ENCODE measurements at regions not wholly inside any gene's neighbourhood (a gene's known extent, or its start where the extent isn't known, plus 50 kb on each side); places are given as distances from the start of the nearest gene placed in this dataset.

- Histone ChIP-seq H3K9me3 (ENCODE audit: control insufficient read depth in 2 of 2, low read length in 2 of 2) (no peaks in the 10 kb centered on the region), H3K9ac (ENCODE audit: low read length in 2 of 2) (no peak overlapping the region), H3K4me1 (ENCODE audit: control insufficient read depth, insufficient read depth, low read length) (no peaks in the 10 kb centered on the region), H3K36me3 (ENCODE audit: control insufficient read depth in 2 of 2, insufficient read depth in 2 of 2, low read length in 2 of 2) (no peaks in the 10 kb centered on the region), H3K27me3 (ENCODE audit: control insufficient read depth in 1 of 2, insufficient read depth in 2 of 2, low read length in 2 of 2) (no peaks in the 10 kb centered on the region), H3K4me3 (ENCODE audit: low read length in 2 of 2) (no peak overlapping the region), H3K27ac (ENCODE audit: low read length) (no peak overlapping the region)
These were observed 59.4 kb upstream of the SPRY2 start for GRCh38 chr13:80400164-80400864.

DNA sequence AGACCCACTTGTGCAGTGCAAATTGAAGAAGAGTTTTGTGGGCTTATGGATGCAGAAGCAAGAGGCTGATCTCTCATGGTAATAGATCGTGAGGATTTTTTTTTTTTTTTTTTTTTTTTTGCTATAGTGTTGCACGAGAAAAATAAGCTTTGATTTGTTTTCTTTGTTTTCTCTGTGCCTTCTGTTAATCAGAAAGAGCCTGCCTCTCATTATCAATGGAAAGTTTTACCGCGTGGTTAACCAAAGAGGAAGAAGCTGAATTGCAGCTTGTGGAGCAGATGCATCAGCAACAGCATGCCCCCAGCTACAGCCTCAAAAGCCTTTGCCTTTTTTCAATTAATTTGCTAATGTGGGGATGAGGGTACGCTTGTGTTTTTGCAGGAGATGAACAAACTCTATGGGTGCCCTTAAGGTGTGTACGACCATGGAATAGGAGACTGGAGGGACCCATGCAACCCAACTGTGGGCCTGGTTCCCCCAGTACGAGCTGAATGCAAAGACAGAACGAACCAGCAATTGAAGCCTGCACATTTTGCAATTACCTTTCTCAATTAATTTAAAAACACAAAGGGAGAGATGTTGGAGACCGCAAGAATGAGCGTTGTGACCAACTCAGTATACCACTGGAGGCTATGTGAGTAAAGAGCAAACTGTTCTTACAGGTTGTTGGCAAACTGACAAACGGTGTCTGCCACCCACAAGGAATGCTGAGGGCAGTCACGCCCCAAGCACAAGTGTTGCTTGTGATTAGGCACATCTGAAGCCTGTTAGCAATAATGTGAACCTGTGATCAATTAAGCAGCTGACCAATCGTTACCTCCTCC lies 58.6 kb upstream of the SPRY2 start:
- Histone ChIP-seq H3K27me3 (ENCODE audit: control insufficient read depth in 1 of 2, insufficient read depth in 2 of 2, low read length in 2 of 2) (no peaks in the 10 kb centered on the region), H3K27ac (ENCODE audit: low read length) (no peak overlapping the region), H3K4me1 (ENCODE audit: control insufficient read depth, insufficient read depth, low read length) (no peaks in the 10 kb centered on the region), H3K9me3 (ENCODE audit: control insufficient read depth in 2 of 2, low read length in 2 of 2) (no peaks in the 10 kb centered on the region), H3K36me3 (ENCODE audit: control insufficient read depth in 2 of 2, insufficient read depth in 2 of 2, low read length in 2 of 2) (no peaks in the 10 kb centered on the region), H3K4me3 (ENCODE audit: low read length in 2 of 2) (no peak overlapping the region), H3K9ac (ENCODE audit: low read length in 2 of 2) (no peak overlapping the region)

All from stomach smooth muscle (tissue), 2 donors.